A549 (cell line): ENCODE measurements at regions not wholly inside any gene's neighbourhood (a gene's known extent, or its start where the extent isn't known, plus 50 kb on each side); places are given as distances from the start of the nearest gene placed in this dataset.

Experiments
- CTCF ChIP-seq: fragments of >200 bp; sonication (Bioruptor Twin); formaldehyde crosslinking; IDR thresholded peaks from 3 replicates; pipeline ENCODE4 v1.5.1; 2016
- EP300 ChIP-seq, 2 experiments: fragments of >200 bp; sonication (Bioruptor Twin); formaldehyde crosslinking; IDR thresholded peaks; 2 replicates in 1 of 2; 3 replicates in 1 of 2; pipeline ENCODE4 v1.6.1; 2016 to 2017
- HOXB13 ChIP-seq: fragments of 250-450 bp; sonication (Bioruptor Pico); IDR thresholded peaks from 2 replicates; pipeline ENCODE4 v1.5.0; 2020; ENCODE audit warnings: low read depth, mild to moderate bottlenecking, moderate library complexity
- MAZ ChIP-seq: fragments of 150-350 bp; IDR thresholded peaks from 2 replicates; pipeline ENCODE4 v1.6.1; 2014; ENCODE audit warnings: antibody characterized with exemption, low read depth, low read length, borderline replicate concordance
- POLR2A ChIP-seq: IDR thresholded peaks from 2 replicates; pipeline ENCODE4 v1.6.1; 2012; ENCODE audit warnings: mild to moderate bottlenecking, low read length
- RARB ChIP-seq: fragments of 250-450 bp; sonication (Bioruptor Pico); IDR thresholded peaks from 2 replicates; pipeline ENCODE4 v1.8.0; 2021; ENCODE audit warnings: mild to moderate bottlenecking, moderate library complexity
- TFCP2L1 ChIP-seq: fragments of 250-450 bp; sonication (Bioruptor Pico); IDR thresholded peaks from 2 replicates; pipeline ENCODE4 v1.5.0; 2021; ENCODE audit warnings: mild to moderate bottlenecking
- ZC3H11A ChIP-seq: fragments of 450-650 bp; IDR thresholded peaks from 2 replicates; pipeline ENCODE4 v1.6.1; 2014; ENCODE audit warnings: antibody characterized with exemption, mild to moderate bottlenecking
- TF ChIP-seq, protein P1 (sequence below): fragments of 200-600 bp; sonication (generic); IDR thresholded peaks from 2 replicates; pipeline ENCODE4 v1.6.1; 2016; ENCODE audit warnings: antibody characterized with exemption, mild to moderate bottlenecking, moderate library complexity

GRCh38 chr20:55714736-55715135 is 290.6 kb downstream of the CBLN4 start:
- TF ChIP-seq CTCF, result no peak
- TF ChIP-seq ZC3H11A, result no peak
- no peak for TF ChIP-seq MAZ
- TF ChIP-seq, protein P1, sequence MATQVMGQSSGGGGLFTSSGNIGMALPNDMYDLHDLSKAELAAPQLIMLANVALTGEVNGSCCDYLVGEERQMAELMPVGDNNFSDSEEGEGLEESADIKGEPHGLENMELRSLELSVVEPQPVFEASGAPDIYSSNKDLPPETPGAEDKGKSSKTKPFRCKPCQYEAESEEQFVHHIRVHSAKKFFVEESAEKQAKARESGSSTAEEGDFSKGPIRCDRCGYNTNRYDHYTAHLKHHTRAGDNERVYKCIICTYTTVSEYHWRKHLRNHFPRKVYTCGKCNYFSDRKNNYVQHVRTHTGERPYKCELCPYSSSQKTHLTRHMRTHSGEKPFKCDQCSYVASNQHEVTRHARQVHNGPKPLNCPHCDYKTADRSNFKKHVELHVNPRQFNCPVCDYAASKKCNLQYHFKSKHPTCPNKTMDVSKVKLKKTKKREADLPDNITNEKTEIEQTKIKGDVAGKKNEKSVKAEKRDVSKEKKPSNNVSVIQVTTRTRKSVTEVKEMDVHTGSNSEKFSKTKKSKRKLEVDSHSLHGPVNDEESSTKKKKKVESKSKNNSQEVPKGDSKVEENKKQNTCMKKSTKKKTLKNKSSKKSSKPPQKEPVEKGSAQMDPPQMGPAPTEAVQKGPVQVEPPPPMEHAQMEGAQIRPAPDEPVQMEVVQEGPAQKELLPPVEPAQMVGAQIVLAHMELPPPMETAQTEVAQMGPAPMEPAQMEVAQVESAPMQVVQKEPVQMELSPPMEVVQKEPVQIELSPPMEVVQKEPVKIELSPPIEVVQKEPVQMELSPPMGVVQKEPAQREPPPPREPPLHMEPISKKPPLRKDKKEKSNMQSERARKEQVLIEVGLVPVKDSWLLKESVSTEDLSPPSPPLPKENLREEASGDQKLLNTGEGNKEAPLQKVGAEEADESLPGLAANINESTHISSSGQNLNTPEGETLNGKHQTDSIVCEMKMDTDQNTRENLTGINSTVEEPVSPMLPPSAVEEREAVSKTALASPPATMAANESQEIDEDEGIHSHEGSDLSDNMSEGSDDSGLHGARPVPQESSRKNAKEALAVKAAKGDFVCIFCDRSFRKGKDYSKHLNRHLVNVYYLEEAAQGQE, result no peak
- no peak for TF ChIP-seq EP300 (IDR thresholded peaks at IDR 0.05)
- no peak for TF ChIP-seq RARB
- no peak for TF ChIP-seq HOXB13 (CRISPR knock-in tag)
- no peak for TF ChIP-seq TFCP2L1 (CRISPR knock-in tag)
- TF ChIP-seq POLR2A, result no peak
